GM18502 (cell line): ENCODE measurements at regions not wholly inside any gene's neighbourhood (a gene's known extent, or its start where the extent isn't known, plus 50 kb on each side); places are given as distances from the start of the nearest gene placed in this dataset.

Source experiments
- ATAC-seq: cut with Tn5 transposase; IDR thresholded peaks from one replicate; pipeline ENCODE4 v1.9.1; 2021; ENCODE audit warnings: mild to moderate bottlenecking; ENCODE audit not compliant: unreplicated experiment, poor library complexity

DNA sequence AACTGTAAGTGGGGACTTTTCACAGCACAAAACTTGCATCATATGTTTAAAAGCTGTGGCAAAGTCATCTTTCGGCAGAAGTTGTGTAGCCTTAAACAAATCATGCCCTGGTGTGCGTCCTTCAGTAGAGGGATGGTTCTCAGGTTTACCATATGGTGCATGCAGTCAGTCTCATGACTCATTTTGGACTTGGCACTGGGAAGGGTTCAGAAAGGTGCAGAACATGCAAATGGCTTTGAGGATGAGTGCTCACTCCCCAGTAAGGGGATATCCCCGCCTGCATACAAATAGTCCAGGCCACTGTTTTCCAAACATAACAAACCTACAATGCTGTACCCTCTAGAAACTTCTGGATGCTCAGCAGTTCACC lies 260.3 kb downstream of the NDUFS4 start:
- ATAC-seq, result peak; percentile 96

GRCh38 chr5:53825016-53825415 lies 264.6 kb downstream of the NDUFS4 start:
- no peak for ATAC-seq

GRCh38 chr5:53825926-53826325 lies 265.5 kb downstream of the NDUFS4 start:
- no peak for ATAC-seq

GRCh38 chr5:53826504-53826903 lies 266.1 kb downstream of the NDUFS4 start:
- no peak for ATAC-seq

- no peak for ATAC-seq
These were observed 266.8 kb downstream of the NDUFS4 start for GRCh38 chr5:53827211-53827651.

GRCh38 chr5:53831496-53831895 lies 271.1 kb downstream of the NDUFS4 start:
- ATAC-seq, result no peak
